ENCODE measurements at regions not wholly inside any gene's neighbourhood (a gene's known extent, or its start where the extent isn't known, plus 50 kb on each side); places are given as distances from the start of the nearest gene placed in this dataset.

DNA sequence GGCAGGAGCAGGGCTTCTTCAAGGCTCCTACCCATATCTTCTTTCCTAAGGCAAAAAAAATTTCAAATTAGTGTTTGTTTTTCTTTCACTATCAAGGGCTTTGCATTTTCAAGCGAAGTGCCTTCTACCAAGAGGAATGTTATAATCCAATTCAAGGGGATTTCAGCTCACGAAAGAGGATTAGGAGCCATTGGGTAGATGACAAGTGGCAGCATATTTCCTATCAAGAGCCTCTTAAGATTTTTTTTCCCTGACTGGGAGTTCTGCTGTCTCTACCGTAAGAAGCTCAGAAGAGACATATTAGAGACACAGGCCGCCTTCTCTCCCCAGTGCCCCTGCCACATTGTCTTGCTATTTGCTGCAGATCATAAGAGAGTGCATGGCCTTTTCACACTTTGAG, 55.9 kb upstream of the BMAL1 start:
- no peaks in the 10 kb centered on the region for H3K36me3 ChIP-seq (ENCODE audit: control insufficient read depth, insufficient read depth, low read length)
- H3K4me2 ChIP-seq (ENCODE audit: extremely low read depth, insufficient read depth, low read length), result no peak overlapping the region
- H3K27me3 ChIP-seq (ENCODE audit: control insufficient read depth, insufficient read depth, low read length), result no peaks in the 10 kb centered on the region
- H3K27ac ChIP-seq (ENCODE audit: insufficient read depth, low read length), result no peak overlapping the region
- H4K20me1 ChIP-seq (ENCODE audit: control insufficient read depth, extremely low read depth, insufficient read depth, low read length), result no peaks in the 10 kb centered on the region
- H3K4me1 ChIP-seq (ENCODE audit: control insufficient read depth, extremely low read depth, insufficient read depth, low read length), result peaks cover 5% of the 10 kb centered on the region
- H2AFZ ChIP-seq (ENCODE audit: low read length), result no peak overlapping the region
- TF ChIP-seq, protein P1, sequence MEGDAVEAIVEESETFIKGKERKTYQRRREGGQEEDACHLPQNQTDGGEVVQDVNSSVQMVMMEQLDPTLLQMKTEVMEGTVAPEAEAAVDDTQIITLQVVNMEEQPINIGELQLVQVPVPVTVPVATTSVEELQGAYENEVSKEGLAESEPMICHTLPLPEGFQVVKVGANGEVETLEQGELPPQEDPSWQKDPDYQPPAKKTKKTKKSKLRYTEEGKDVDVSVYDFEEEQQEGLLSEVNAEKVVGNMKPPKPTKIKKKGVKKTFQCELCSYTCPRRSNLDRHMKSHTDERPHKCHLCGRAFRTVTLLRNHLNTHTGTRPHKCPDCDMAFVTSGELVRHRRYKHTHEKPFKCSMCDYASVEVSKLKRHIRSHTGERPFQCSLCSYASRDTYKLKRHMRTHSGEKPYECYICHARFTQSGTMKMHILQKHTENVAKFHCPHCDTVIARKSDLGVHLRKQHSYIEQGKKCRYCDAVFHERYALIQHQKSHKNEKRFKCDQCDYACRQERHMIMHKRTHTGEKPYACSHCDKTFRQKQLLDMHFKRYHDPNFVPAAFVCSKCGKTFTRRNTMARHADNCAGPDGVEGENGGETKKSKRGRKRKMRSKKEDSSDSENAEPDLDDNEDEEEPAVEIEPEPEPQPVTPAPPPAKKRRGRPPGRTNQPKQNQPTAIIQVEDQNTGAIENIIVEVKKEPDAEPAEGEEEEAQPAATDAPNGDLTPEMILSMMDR (conservative IDR thresholded peaks at IDR 0.05 in 1 of 2, IDR thresholded peaks at IDR 0.05 in 1 of 2; ENCODE audit: low read depth in 1 of 2, low read length in 2 of 2), result no peak
- TF ChIP-seq EZH2 (IDR thresholded peaks at IDR 0.05; ENCODE audit: low read length, missing control alignments), result no peak
- DNase-seq (ENCODE audit: low read depth in 2 of 2), result peak in 1 of 2 donors; percentile 44
- H3K79me2 ChIP-seq (ENCODE audit: control insufficient read depth, insufficient read depth, low read length), result no peaks in the 10 kb centered on the region
- H3K9ac ChIP-seq (ENCODE audit: insufficient read depth, low read length), result no peak overlapping the region
- H3K4me3 ChIP-seq (replicated peaks in 1 of 4; ENCODE audit: control extremely low read depth in 1 of 4, insufficient read depth in 1 of 4, low read depth in 3 of 4, low read length in 4 of 4), result no peak overlapping the region
- no peaks in the 10 kb centered on the region for H3K9me3 ChIP-seq (ENCODE audit: control insufficient read depth, insufficient read depth, low read depth, low read length)

DNA sequence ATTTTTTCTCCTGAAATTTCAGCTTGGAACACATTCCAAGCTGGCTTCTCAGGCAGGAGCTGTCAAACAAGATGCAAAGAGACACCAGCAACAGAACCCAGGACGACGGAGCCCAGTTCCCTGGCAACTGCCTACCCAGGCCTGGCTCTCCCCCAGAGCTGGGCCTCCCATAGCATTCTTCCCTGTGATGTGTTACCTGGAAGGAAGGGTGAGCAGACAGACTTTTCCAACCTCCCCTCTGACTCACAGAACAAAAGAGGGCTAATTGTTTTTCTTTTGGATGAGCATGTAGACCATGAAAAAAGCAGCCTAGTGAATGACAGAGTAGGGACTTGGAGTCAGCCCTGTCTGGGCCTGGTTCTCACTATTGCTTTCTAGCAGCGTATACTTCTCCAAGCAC, 55.3 kb upstream of the BMAL1 start:
- no peak overlapping the region for H3K27ac ChIP-seq (ENCODE audit: insufficient read depth, low read length)
- H4K20me1 ChIP-seq (ENCODE audit: control insufficient read depth, extremely low read depth, insufficient read depth, low read length), result no peaks in the 10 kb centered on the region
- H3K9ac ChIP-seq (ENCODE audit: insufficient read depth, low read length), result no peak overlapping the region
- H3K79me2 ChIP-seq (ENCODE audit: control insufficient read depth, insufficient read depth, low read length), result no peaks in the 10 kb centered on the region
- no peaks in the 10 kb centered on the region for H3K36me3 ChIP-seq (ENCODE audit: control insufficient read depth, insufficient read depth, low read length)
- no peak overlapping the region for H3K4me2 ChIP-seq (ENCODE audit: extremely low read depth, insufficient read depth, low read length)
- H3K9me3 ChIP-seq (ENCODE audit: control insufficient read depth, insufficient read depth, low read depth, low read length), result no peaks in the 10 kb centered on the region
- no peak overlapping the region for H2AFZ ChIP-seq (ENCODE audit: low read length)
- TF ChIP-seq, protein P1 (conservative IDR thresholded peaks at IDR 0.05 in 1 of 2, IDR thresholded peaks at IDR 0.05 in 1 of 2; ENCODE audit: low read depth in 1 of 2, low read length in 2 of 2), result no peak
- TF ChIP-seq EZH2 (IDR thresholded peaks at IDR 0.05; ENCODE audit: low read length, missing control alignments), result no peak
- H3K4me3 ChIP-seq (replicated peaks in 1 of 4; ENCODE audit: control extremely low read depth in 1 of 4, insufficient read depth in 1 of 4, low read depth in 3 of 4, low read length in 4 of 4), result no peak overlapping the region
- DNase-seq (ENCODE audit: low read depth in 2 of 2), result peak in 1 of 2 donors; percentile 52
- no peaks in the 10 kb centered on the region for H3K4me1 ChIP-seq (ENCODE audit: control insufficient read depth, extremely low read depth, insufficient read depth, low read length)
- no peaks in the 10 kb centered on the region for H3K27me3 ChIP-seq (ENCODE audit: control insufficient read depth, insufficient read depth, low read length)

DNA sequence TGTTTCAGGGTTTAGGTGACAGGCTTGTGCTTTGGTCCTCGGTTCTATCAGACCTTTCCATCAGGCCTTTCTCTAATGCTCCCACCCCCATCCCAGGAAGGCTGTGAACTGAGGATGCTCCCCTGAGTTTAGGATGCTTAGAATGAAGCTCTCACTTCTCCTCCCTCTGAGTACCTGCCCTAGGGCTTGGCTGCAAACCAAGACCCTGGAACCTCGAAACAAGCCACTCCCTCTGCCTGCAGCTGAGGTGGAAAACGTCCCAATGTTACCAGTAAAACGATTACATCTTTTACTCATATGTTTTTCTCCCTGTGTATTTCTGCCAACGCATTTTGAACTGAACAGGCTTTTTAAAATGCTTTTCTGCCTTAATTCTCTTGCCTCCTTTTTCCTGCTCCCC, 54.5 kb upstream of the BMAL1 start:
- H3K9ac ChIP-seq (ENCODE audit: insufficient read depth, low read length), result no peak overlapping the region
- no peak for TF ChIP-seq EZH2 (IDR thresholded peaks at IDR 0.05; ENCODE audit: low read length, missing control alignments)
- TF ChIP-seq, protein P1 (conservative IDR thresholded peaks at IDR 0.05 in 1 of 2, IDR thresholded peaks at IDR 0.05 in 1 of 2; ENCODE audit: low read depth in 1 of 2, low read length in 2 of 2), result no peak
- DNase-seq (ENCODE audit: low read depth in 2 of 2), result no peak

More for the DNA sequence above, 54.5 kb upstream of the BMAL1 start:
- Histone ChIP-seq H3K4me3 (replicated peaks in 1 of 4; ENCODE audit: control extremely low read depth in 1 of 4, insufficient read depth in 1 of 4, low read depth in 3 of 4, low read length in 4 of 4) (no peak overlapping the region), H3K27ac (ENCODE audit: insufficient read depth, low read length) (no peak overlapping the region), H3K9me3 (ENCODE audit: control insufficient read depth, insufficient read depth, low read depth, low read length) (no peaks in the 10 kb centered on the region), H3K27me3 (ENCODE audit: control insufficient read depth, insufficient read depth, low read length) (no peaks in the 10 kb centered on the region), H3K36me3 (ENCODE audit: control insufficient read depth, insufficient read depth, low read length) (no peaks in the 10 kb centered on the region), H3K79me2 (ENCODE audit: control insufficient read depth, insufficient read depth, low read length) (no peaks in the 10 kb centered on the region), H2AFZ (ENCODE audit: low read length) (peak overlapping the region; percentile 47), H4K20me1 (ENCODE audit: control insufficient read depth, extremely low read depth, insufficient read depth, low read length) (no peaks in the 10 kb centered on the region), H3K4me2 (ENCODE audit: extremely low read depth, insufficient read depth, low read length) (no peak overlapping the region), H3K4me1 (ENCODE audit: control insufficient read depth, extremely low read depth, insufficient read depth, low read length) (no peaks in the 10 kb centered on the region)

All from fibroblast of lung (primary cell).